ENCODE measurements at regions not wholly inside any gene's neighbourhood (a gene's known extent, or its start where the extent isn't known, plus 50 kb on each side); places are given as distances from the start of the nearest gene placed in this dataset.

DNA sequence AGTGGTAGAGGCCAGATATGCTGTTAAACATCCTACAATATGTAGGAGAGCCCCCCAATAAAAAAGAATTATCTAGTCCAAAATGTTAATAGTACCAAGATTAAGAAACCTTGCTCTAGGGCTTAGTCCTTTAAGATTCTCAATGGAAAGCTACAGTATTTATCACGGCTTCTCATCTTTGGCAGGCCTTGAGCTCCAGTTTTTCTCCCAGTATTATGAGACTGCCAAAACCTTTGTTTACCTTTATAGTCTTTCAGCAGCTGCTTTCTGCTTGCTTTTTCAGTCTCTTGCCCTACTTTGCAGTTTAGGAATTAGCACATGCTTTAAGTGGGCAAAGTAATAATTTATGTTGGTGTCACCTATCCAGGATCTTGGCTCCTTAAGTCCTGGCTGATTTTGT lies 59.7 kb downstream of the NHLRC1 start:
- DNase-seq (ENCODE audit: low read depth, low spot score) (no peak), FAIRE-seq (no peak)
- no peak overlapping the region for H3K9ac ChIP-seq (replicated peaks; ENCODE audit: extremely low read depth, insufficient read depth, low read length)
- no peak overlapping the region for H3K4me3 ChIP-seq (replicated peaks in 1 of 3; ENCODE audit: insufficient read depth in 1 of 3, low read depth in 1 of 3, low read length in 3 of 3)
- H3K9me1 ChIP-seq (replicated peaks; ENCODE audit: control insufficient read depth, extremely low read depth, insufficient read depth, low read length) = no peaks in the 10 kb centered on the region
- ChIA-PET POLR2A (no interaction called here), CTCF (interaction anchor here (1.3 kb wide), 1 partner anchor 13 kb away, joined by 4 read pairs; no protein-coding TSS in a partner anchor)
- intact Hi-C loops (cut with micrococcal nuclease) (no loop called here), dilution Hi-C loops (cut with MboI; ENCODE audit: extremely low pct_ligation_motif_present, low sequenced_read_pairs) (no loop called here)
- H3K4me2 ChIP-seq (ENCODE audit: insufficient read depth, low read length) = no peak overlapping the region
- H3K79me2 ChIP-seq (ENCODE audit: control insufficient read depth, insufficient read depth, low read length) = no peaks in the 10 kb centered on the region
- H3K27me3 ChIP-seq (ENCODE audit: control insufficient read depth in 2 of 2, insufficient read depth in 2 of 2, low read length in 2 of 2) = no peaks in the 10 kb centered on the region
- H4K20me1 ChIP-seq (replicated peaks; ENCODE audit: control insufficient read depth, extremely low read depth, insufficient read depth, low read length) = no peaks in the 10 kb centered on the region
- no peak for TF ChIP-seq POLR2AphosphoS5 (IDR thresholded peaks at IDR 0.05; ENCODE audit: insufficient read depth, low read depth, low read length)
- no peak overlapping the region for H3K27ac ChIP-seq (ENCODE audit: insufficient read depth, low read depth, low read length)
- no TSS peak for BruUV-seq (replicated peaks)
- no peaks in the 10 kb centered on the region for H3K4me1 ChIP-seq (ENCODE audit: control insufficient read depth, extremely low read depth, insufficient read depth, low read length)
- no peak overlapping the region for H2AFZ ChIP-seq (ENCODE audit: low read depth, low read length)
- H3K9me3 ChIP-seq (replicated peaks; ENCODE audit: control insufficient read depth, insufficient read depth, low read length) = no peaks in the 10 kb centered on the region
- no peaks in the 10 kb centered on the region for H3K36me3 ChIP-seq (ENCODE audit: control insufficient read depth in 2 of 2, extremely low read depth in 1 of 2, insufficient read depth in 2 of 2, low read length in 2 of 2)

DNA sequence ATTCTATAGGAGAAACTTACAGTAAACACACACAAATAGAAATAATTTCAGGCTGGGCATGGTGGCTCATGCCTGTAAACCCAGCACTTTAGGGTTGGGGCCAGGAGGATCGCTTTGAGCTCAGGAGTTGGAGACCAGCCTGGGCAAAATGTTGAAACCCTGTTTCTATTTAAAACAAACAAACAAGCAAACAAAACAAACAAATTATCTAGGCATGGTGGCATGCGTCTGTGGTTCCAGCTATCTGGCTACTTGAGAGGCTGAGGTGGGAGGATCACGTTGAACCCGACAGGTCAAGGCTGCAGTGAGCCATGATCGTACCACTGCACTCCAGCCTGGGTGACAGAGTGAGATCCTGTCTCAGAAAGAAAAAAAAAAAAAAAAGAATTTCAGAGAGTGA lies 64.0 kb downstream of the NHLRC1 start:
- CTCF ChIA-PET = interaction anchor here (1.0 to 1.6 kb wide), 3 partner anchors 9 to 15 kb away, joined by 3 to 7 read pairs (median 6); no protein-coding TSS in a partner anchor
- Histone ChIP-seq H3K9me1 (replicated peaks; ENCODE audit: control insufficient read depth, extremely low read depth, insufficient read depth, low read length) (no peaks in the 10 kb centered on the region), H3K79me2 (ENCODE audit: control insufficient read depth, insufficient read depth, low read length) (no peaks in the 10 kb centered on the region), H2AFZ (ENCODE audit: low read depth, low read length) (no peak overlapping the region), H3K9me3 (replicated peaks; ENCODE audit: control insufficient read depth, insufficient read depth, low read length) (no peaks in the 10 kb centered on the region), H3K27ac (ENCODE audit: insufficient read depth, low read depth, low read length) (no peak overlapping the region), H3K27me3 (ENCODE audit: control insufficient read depth in 2 of 2, insufficient read depth in 2 of 2, low read length in 2 of 2) (no peaks in the 10 kb centered on the region), H4K20me1 (replicated peaks; ENCODE audit: control insufficient read depth, extremely low read depth, insufficient read depth, low read length) (no peaks in the 10 kb centered on the region), H3K4me3 (replicated peaks in 1 of 3; ENCODE audit: insufficient read depth in 1 of 3, low read depth in 1 of 3, low read length in 3 of 3) (no peak overlapping the region), H3K4me2 (ENCODE audit: insufficient read depth, low read length) (no peak overlapping the region), H3K9ac (replicated peaks; ENCODE audit: extremely low read depth, insufficient read depth, low read length) (no peak overlapping the region), H3K4me1 (ENCODE audit: control insufficient read depth, extremely low read depth, insufficient read depth, low read length) (no peaks in the 10 kb centered on the region), H3K36me3 (ENCODE audit: control insufficient read depth in 2 of 2, extremely low read depth in 1 of 2, insufficient read depth in 2 of 2, low read length in 2 of 2) (no peaks in the 10 kb centered on the region)
- DNase-seq (ENCODE audit: low read depth, low spot score) = no peak
- peak; percentile 33 for FAIRE-seq
- BruUV-seq (replicated peaks) = no TSS peak
- no peak for TF ChIP-seq MYC (IDR thresholded peaks at IDR 0.05; ENCODE audit: low read depth, low read length)
- TF ChIP-seq JUN (IDR thresholded peaks at IDR 0.05; ENCODE audit: borderline replicate concordance, insufficient read depth, insufficient read length, low read depth) = no peak
- TF ChIP-seq MAX (IDR thresholded peaks at IDR 0.05; ENCODE audit: insufficient read depth, insufficient read length) = no peak
- TF ChIP-seq POLR2A (IDR thresholded peaks at IDR 0.05; ENCODE audit: low read depth, low read length) = no peak
- no peak for TF ChIP-seq FOS (IDR thresholded peaks at IDR 0.05; ENCODE audit: borderline replicate concordance, insufficient read depth, low read length)
- no peak for TF ChIP-seq GATA2 (IDR thresholded peaks at IDR 0.05; ENCODE audit: insufficient read depth, insufficient read length, low read depth, low read length)
- no peak for TF ChIP-seq EZH2 (IDR thresholded peaks at IDR 0.05; ENCODE audit: borderline replicate concordance, low read depth, low read length, severe bottlenecking)
- TF ChIP-seq POLR2AphosphoS5 (IDR thresholded peaks at IDR 0.05; ENCODE audit: insufficient read depth, low read depth, low read length) = no peak
- POLR2A ChIA-PET = no interaction called here
- dilution Hi-C loops (cut with MboI; ENCODE audit: extremely low pct_ligation_motif_present, low sequenced_read_pairs) = no loop called here
- intact Hi-C loops (cut with micrococcal nuclease) = no loop called here

Measured in endothelial cell of umbilical vein (primary cell).